ENCODE measurements at regions not wholly inside any gene's neighbourhood (a gene's known extent, or its start where the extent isn't known, plus 50 kb on each side); places are given as distances from the start of the nearest gene placed in this dataset.
A peak's percentile ranks its signal among the peaks of the same experiment; 100 is the strongest.

DNA sequence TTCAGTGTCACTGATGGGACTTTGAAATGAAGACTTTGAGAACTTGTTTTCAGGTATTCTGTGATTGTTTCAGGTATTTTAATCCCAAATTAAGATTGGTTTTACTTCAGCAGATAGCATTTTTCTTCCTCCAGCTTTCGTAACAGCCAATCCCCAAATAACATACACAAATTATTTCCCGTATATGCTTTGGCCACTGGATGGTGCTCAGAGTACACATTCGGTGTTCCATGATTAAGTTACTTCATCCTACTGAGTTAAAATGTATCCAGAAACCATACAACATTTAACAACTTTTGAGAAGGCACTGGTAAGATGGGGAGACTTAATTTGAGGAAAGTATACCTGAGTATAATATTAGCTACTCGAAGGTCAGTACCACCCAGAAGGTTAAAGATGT, 233.4 kb upstream of the FAM47A start:
- TF ChIP-seq, protein P1, sequence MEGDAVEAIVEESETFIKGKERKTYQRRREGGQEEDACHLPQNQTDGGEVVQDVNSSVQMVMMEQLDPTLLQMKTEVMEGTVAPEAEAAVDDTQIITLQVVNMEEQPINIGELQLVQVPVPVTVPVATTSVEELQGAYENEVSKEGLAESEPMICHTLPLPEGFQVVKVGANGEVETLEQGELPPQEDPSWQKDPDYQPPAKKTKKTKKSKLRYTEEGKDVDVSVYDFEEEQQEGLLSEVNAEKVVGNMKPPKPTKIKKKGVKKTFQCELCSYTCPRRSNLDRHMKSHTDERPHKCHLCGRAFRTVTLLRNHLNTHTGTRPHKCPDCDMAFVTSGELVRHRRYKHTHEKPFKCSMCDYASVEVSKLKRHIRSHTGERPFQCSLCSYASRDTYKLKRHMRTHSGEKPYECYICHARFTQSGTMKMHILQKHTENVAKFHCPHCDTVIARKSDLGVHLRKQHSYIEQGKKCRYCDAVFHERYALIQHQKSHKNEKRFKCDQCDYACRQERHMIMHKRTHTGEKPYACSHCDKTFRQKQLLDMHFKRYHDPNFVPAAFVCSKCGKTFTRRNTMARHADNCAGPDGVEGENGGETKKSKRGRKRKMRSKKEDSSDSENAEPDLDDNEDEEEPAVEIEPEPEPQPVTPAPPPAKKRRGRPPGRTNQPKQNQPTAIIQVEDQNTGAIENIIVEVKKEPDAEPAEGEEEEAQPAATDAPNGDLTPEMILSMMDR (IDR thresholded peaks at IDR 0.05): peak; percentile 49
- TF ChIP-seq RCOR1 (IDR thresholded peaks at IDR 0.05; ENCODE audit: low read length): no peak

All from SK-N-SH (cell line).